ENCODE measurements at regions not wholly inside any gene's neighbourhood (a gene's known extent, or its start where the extent isn't known, plus 50 kb on each side); places are given as distances from the start of the nearest gene placed in this dataset.

DNA sequence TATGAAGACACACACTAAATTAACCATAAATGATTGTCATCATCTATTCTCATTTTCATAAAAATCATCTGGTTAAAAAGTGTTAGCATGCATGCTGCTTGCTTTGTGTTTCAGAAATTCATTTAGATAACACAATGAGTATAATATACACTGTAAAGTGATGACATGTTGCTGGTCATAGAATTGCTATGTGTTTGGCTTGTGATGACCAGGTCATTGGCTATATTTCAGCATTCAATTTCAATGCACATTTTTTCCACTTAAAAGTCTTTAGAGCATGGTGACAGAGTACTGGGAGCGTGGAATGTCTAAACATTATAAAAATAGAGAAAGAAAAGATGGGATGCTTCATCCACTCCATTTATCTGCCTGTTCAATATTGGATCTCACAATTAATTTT is 1291.1 kb upstream of the MAP3K7 start:
- WGBS, 2 donors = 72 to 84% methylated on average over 1 of the region's 1 CpG
- no peak overlapping the region for H3K4me3 ChIP-seq (ENCODE audit: low read depth, poor library complexity, severe bottlenecking)
- intact Hi-C loops (cut with DNase I; ENCODE audit: low total_unique reads) = no loop called here
- DNase-seq (ENCODE audit: low spot score in 2 of 2) = no peak
- TF ChIP-seq, protein P1, sequence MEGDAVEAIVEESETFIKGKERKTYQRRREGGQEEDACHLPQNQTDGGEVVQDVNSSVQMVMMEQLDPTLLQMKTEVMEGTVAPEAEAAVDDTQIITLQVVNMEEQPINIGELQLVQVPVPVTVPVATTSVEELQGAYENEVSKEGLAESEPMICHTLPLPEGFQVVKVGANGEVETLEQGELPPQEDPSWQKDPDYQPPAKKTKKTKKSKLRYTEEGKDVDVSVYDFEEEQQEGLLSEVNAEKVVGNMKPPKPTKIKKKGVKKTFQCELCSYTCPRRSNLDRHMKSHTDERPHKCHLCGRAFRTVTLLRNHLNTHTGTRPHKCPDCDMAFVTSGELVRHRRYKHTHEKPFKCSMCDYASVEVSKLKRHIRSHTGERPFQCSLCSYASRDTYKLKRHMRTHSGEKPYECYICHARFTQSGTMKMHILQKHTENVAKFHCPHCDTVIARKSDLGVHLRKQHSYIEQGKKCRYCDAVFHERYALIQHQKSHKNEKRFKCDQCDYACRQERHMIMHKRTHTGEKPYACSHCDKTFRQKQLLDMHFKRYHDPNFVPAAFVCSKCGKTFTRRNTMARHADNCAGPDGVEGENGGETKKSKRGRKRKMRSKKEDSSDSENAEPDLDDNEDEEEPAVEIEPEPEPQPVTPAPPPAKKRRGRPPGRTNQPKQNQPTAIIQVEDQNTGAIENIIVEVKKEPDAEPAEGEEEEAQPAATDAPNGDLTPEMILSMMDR (IDR thresholded peaks at IDR 0.05) = no peak
- TF ChIP-seq POLR2A (IDR thresholded peaks at IDR 0.05) = no peak

DNA sequence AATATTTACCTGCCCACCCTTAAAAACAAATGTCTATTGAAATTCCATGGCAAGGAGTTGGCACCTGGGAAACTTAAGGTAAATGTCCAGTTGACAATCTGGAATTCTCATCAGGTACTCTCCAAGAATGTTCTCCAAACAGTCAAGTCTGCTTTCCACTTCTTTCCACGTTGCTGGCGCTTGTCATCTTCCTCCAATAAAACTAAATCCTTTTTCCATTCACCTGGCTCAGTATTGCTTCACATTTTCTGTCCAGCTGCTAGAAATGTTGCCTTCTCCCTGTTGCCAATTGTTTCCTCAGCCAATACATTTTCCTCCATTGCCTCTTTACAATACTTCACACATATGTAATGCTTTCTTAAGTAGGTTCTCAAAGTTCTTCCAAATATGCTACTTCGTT is 1288.1 kb upstream of the MAP3K7 start:
- no peak for DNase-seq (ENCODE audit: low spot score in 2 of 2)
- intact Hi-C loops (cut with DNase I; ENCODE audit: low total_unique reads) = no loop called here
- no peak overlapping the region for H3K4me3 ChIP-seq (ENCODE audit: low read depth, poor library complexity, severe bottlenecking)
- TF ChIP-seq POLR2A (IDR thresholded peaks at IDR 0.05) = no peak
- TF ChIP-seq, protein P1 (IDR thresholded peaks at IDR 0.05) = no peak
- WGBS, 2 donors = 75% methylated on average over 3 of the region's 3 CpGs

DNA sequence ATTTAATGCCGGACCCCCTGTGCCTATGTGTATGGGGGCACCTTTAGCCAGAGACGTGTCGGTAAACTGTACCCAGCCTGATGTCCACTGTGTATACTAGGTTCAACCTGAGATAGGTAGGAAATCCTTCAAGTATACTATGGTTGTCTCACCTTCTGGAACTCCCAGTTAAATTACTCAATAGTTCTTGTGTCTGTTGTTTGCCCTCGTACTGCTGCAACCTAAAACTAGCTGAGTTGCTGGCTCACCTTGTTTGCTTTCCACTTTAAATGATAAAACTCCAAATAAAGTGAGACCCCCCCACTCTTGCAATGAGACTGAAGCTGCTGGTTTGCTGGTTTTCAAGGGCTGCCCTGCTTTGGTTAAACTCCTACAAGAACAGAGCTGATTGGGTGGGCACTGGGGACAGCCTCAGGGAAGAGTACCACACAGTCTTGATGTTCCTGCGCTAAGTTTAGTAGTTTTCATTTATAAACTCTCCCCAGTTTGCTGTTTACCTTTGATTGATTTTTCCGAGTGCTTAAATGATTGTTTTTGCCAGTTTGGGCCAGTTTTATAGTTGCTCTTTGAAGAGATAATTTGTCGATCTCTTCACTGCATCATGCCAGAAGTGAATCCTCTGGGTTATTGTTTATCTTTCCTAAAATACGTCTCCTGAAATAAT is 1281.8 kb upstream of the MAP3K7 start:
- 86 to 91% methylated on average over 8 of the region's 8 CpGs for WGBS, 2 donors
- no peak for TF ChIP-seq POLR2A (IDR thresholded peaks at IDR 0.05)
- TF ChIP-seq, protein P1 (IDR thresholded peaks at IDR 0.05) = no peak
- intact Hi-C loops (cut with DNase I; ENCODE audit: low total_unique reads) = no loop called here
- no peak for DNase-seq (ENCODE audit: low spot score in 2 of 2)
- H3K4me3 ChIP-seq (ENCODE audit: low read depth, poor library complexity, severe bottlenecking) = no peak overlapping the region

DNA sequence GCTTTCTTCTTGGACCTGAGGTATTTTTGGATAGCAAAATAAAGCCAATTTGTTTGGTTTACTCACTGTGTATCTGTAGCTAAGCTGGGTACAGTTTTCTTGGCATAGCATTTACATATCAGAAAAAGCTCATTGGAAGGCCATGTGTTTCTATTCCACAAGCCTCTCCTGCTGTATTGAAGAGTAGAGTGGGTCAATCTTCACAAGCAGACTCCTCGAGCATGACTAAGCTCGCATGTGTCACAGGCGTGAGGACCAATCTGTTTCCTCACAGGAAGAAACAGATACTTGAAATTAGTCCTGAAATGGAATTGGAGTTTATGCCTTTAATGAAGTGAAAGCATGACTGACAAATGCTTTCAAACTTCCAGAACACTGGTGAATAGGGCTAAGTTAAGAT is 1279.0 kb upstream of the MAP3K7 start:
- intact Hi-C loops (cut with DNase I; ENCODE audit: low total_unique reads) = no loop called here
- no peak for DNase-seq (ENCODE audit: low spot score in 2 of 2)
- H3K4me3 ChIP-seq (ENCODE audit: low read depth, poor library complexity, severe bottlenecking) = no peak overlapping the region
- TF ChIP-seq, protein P1 (IDR thresholded peaks at IDR 0.05) = no peak
- TF ChIP-seq POLR2A (IDR thresholded peaks at IDR 0.05) = no peak
- 59 to 64% methylated on average over 3 of the region's 3 CpGs for WGBS, 2 donors

DNA sequence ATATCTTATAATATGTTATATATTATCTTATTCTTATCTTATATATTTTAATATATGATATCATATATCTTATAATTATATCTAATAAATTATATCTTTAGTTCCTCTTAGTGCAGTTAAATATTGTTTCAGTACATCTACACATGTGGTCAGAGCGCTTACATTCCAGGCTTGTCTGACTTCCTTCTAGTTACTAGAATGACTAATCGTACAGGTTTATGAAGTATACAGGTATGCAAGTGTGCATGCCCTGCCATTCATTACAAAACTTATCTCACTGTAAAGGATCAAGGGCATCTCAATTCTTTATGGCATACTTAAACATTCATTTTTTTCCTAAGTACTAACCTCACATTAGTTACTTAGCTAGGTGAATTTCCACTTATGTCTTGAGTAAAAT is 1278.0 kb upstream of the MAP3K7 start:
- TF ChIP-seq, protein P1 (IDR thresholded peaks at IDR 0.05) = no peak
- no peak for TF ChIP-seq POLR2A (IDR thresholded peaks at IDR 0.05)
- 83 to 85% methylated on average over 2 of the region's 2 CpGs for WGBS, 2 donors
- intact Hi-C loops (cut with DNase I; ENCODE audit: low total_unique reads) = no loop called here
- H3K4me3 ChIP-seq (ENCODE audit: low read depth, poor library complexity, severe bottlenecking) = no peak overlapping the region
- DNase-seq (ENCODE audit: low spot score in 2 of 2) = no peak
